NCI-H2107 treated with DMSO at 0.1 percent for 48 hours (cell line): ENCODE measurements at regions not wholly inside any gene's neighbourhood (a gene's known extent, or its start where the extent isn't known, plus 50 kb on each side); places are given as distances from the start of the nearest gene placed in this dataset.
A peak's percentile ranks its signal among the peaks of the same experiment; 100 is the strongest.
"Not testable (repeated sequence)": the region's sequence is repeated elsewhere in the genome, so short reads cannot be mapped to it uniquely, and the experiment has no call there.

Experiments used
- DNase-seq: peaks from one replicate; lab custom pipeline; 2025; ENCODE audit not compliant: unreplicated experiment; lab: John Stamatoyannopoulos, UW

DNA sequence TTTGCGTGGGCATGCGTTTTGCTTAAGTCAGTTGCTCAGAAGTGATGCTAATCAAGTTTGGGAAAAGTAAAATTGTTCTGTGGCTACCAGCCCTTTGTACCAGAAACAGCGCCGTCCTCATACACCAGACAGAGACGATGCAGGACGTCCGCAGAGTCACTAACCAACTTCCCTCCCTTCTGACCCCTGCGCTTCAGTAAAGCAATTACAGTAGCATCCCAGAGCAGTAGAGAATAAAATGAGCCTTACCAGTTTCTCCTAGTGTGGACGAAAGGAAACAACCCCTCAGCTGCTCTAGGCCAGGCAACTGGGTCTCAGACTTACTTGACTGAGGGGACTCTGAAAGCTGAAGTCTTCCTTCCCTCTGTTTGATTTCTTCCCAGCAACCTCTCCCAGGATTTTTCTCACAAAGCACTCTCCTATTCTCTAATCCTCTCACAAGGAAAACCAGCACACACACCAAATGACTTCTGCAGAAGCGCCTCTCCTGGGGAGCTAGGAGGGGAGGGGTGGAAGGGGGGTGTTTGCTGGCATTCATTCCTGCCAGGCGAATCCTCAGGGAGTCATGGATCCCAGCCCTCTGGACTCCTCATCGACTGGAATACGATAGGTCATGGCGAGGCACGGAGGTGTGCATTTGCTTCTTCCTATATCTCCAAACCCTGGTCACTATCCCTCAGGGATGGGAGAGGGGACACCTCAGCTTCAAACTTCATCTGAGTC lies 56.0 kb upstream of the MID1 start:
- DNase-seq, result no peak

GRCh38 chrX:10677490-10677889 lies 57.1 kb upstream of the MID1 start:
- DNase-seq, result peak; percentile 35

DNA sequence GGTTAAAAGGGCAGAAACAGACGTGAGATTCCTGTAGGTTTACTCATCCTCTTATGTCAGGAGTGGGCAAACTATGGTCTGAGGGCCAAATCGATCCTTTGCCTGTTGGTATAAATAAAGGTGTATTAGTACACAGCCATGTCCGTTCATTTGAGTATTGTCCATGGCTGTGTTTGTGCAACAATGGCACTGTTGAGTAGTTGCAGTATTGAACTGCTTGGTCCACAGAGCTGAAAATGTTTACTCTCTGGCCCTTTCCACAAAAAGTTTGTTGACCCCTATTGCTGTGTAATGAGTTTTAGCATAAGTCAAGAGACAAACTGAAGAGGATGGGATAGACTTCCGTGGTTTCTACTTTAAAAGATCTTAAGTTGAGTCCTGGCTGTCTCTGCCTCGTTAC lies 59.0 kb upstream of the MID1 start:
- DNase-seq, result no peak

DNA sequence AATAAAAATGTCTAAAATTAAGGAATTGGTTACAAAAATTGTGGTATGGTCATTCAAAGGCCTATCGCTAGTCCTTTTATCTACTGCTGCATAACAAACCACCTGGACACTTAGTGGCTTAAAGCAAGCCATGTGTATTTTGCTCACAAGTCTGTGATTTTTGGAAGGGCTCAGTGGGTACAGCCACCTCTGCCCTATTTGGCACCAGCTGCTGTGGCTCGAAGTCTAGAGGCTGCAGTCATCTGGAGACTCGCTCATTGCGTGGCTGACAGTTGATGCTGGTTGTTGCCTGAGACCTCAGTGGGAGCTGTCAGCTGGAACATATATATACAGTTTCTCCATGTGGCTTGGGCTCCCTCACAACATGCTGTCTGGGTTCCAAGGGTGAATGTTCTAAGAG lies 60.8 kb upstream of the MID1 start:
- no peak for DNase-seq

- DNase-seq, result not testable (repeated sequence)
Measured at GRCh38 chrX:10683631-10684030, 63.2 kb upstream of the MID1 start.

DNA sequence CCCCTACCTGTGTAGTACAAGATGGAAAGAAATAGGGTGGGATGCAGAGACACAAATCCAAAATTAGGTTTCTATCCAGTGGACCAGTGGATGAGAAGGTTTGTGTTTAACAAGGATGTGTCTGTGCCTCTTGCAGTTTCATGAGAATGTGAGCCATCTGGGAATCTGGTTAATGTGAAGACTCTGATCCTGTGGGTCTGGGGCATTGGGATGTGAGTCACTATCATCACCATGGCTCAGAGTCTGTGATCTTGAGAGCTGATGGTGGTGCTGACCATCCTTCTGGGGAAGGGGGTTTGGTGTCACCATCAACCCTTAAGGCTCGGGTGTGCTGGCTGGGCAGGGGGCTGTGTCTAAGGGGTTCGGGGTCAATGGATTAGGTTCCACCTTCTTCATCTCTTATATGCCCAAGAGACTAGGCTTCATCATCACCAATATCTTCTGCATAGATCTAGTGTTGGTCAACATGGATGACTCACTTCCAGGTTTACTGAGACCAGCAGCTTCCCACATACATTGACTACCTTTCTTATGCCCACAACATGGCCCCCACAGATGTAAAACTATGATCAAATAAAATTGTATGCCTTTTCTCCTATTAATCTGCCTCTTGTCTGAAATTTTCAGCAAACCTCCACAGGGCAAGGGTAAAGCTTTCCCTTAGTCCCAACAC lies 65.7 kb upstream of the MID1 start:
- no peak for DNase-seq

DNA sequence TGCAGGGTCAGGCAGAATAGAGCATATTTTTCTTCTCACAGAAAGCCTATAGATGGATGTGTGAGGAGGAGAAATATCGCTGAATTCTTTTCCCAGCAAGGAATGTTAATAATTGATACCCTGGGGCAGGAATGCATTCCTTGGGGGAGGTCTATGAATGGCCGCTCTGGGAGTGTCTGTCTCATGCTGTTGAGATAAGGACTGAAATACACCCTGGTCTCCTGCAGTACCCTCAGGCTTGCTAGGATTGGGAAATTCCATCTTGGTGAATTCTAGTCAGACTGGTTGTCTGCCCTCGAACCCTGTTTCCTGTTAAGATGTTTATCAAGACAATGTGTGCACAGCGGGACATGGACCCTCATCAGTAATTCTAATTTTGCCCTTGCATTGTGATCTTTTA lies 71.4 kb upstream of the MID1 start:
- DNase-seq, result not testable (repeated sequence)

GRCh38 chrX:10697616-10698317 lies 77.4 kb upstream of the MID1 start:
- DNase-seq, result no peak

GRCh38 chrX:10698318-10698640 lies 77.9 kb upstream of the MID1 start:
- no peak for DNase-seq

- no peak for DNase-seq
Measured at GRCh38 chrX:10702031-10702430, 81.6 kb upstream of the MID1 start.

GRCh38 chrX:10706342-10706741 lies 86.0 kb upstream of the MID1 start:
- DNase-seq, result not testable (repeated sequence)

GRCh38 chrX:10707773-10708172 lies 87.4 kb upstream of the MID1 start:
- DNase-seq, result no peak

DNA sequence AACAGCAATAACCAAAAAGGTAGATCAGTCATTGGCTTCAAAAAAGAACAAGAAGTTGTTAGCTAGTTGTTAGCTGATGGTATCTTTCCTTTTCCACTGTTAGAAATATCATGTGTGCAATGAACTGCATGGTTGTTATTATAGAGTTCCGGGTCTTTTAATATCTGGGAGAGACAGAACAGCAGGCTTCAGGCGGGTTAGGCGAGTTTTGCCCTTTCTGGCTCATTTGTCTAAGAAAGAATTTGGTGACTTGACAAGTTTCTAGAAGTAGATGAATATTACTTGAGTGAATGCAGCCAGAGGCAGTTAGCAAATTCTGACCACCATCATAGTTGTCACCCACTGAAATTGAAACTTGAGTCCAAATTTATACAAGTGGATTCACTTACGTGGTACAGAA lies 88.9 kb upstream of the MID1 start:
- DNase-seq, result no peak

- no peak for DNase-seq
Measured at GRCh38 chrX:10714531-10714930, 94.1 kb upstream of the MID1 start.

GRCh38 chrX:10722851-10723250 lies 102.5 kb upstream of the MID1 start:
- peak; percentile 44 for DNase-seq

DNA sequence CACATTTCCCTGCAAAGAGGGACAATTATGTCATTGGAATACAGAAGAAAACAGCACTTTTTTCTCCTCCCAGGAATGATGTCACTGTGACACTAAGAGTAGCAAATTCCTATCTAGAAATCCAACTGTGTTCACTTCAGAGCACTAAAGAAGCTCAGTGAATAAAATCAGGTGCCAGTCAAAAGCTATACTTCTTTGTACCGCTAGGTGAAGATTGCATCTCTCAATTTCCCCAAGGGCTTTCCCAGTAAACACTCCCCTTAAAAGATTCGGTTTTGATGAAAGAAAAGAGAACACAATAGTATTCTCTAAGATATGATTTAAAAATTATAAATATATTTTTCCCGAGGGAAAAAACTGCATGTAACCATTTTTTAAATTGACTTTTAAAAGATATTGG lies 104.7 kb upstream of the MID1 start:
- DNase-seq, result peak; percentile 22

DNA sequence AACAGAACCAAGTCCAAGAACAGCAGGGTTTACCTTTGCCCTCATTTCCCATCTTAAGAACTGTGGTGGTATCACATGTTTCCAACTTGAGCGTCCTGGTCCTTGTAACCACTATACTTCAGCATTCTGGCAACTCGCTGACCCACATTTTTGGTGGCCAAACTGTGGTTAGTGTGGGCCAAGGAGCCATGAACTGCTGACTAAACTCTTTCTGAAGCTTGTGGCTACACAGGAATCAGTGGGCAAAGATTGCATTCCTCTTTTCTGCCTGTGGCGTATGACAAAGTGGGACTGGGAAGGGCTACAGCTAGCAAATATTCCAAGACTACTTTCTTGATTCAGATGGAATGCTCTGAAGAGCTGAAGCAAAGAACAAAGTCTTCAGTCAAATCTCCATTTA lies 106.3 kb upstream of the MID1 start:
- no peak for DNase-seq

DNA sequence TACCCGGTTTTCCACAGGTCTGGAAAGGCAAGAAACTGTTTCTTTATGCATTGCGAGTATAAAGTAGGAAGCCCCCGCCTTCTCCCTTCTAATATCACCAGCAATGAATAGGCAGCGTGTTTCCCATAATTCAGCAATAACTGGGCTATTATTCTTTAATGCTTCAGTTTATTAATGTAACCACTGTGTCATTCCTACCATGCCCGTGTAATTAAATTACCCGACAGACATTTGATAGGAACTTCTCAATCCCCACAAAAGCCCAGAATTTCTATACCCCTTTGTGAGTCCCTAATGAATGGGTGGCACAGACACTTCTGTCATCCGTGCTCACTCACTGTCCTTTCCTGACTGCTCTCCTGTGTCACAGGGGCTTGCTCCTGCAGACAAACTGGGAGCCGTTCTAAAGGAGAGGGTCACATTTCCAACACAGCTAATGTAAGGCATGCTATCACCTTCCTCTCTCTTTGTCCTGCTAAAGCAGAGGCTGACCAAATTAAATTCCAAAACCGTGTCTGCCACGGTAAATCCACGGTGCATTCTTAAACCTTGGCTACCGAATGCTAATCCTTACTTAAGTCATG lies 108.5 kb upstream of the MID1 start:
- DNase-seq, result no peak

- DNase-seq, result no peak
Measured at GRCh38 chrX:10739426-10739825, 119.0 kb upstream of the MID1 start.

- DNase-seq, result no peak
Measured at GRCh38 chrX:10741003-10741402, 120.6 kb upstream of the MID1 start.

DNA sequence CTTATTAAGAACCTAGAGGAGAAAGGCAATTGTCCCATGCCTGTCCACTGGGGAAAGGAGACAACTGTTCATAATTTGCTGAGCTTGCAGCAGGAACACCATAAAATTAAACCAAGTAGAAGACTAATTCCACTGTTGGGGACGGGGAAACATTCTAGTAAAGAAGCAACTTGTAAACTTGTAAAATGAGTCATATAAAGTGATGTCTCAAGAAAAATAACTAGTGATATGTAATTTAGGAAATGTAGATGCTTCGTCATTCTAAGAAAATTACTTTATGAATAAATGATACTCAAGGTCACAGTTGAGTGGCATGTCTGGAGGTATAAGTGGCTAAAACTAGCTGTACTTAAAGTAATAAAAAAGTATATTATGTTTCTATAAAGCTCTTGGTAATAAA lies 121.2 kb upstream of the MID1 start:
- DNase-seq, result no peak

DNA sequence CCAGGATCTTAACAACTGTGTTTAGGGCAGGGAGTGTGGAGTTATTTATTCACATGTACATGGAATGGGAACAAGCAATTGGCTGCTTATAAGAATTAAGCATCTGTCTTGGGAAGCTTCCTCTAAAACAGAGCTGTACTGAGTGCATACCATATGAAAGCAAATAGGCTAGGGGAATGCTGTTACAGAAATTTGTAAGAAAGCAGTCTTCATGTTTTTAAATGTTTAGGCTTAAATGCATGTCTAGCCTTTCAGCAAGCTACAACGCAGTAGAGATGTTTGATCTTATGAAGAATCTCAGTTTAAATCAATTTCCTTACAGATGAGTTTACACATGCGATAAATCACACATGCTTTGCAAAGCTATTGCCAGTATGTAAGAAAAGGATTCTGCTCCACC lies 123.1 kb upstream of the MID1 start:
- no peak for DNase-seq
